ENCODE measurements at regions not wholly inside any gene's neighbourhood (a gene's known extent, or its start where the extent isn't known, plus 50 kb on each side); places are given as distances from the start of the nearest gene placed in this dataset.

DNA sequence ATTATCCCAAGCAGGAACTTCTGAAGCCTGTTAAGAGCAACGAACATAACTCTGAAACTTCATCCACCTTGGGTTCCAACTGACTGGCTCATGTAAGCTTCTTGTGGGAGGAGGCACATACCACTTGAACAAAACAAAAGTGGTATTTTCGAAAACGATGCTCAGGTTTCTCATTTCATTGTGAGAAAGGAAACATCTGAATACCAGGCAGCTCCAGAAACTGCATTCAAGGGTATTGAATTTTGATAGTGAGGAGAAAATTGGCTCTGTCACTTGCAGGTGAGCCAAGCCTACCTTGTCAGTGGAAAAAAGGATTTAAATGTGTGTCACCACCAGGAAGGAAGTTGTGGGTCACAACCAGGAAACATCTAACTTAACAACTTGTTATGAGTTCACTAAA, 218.1 kb upstream of the SATB1 start:
- Histone ChIP-seq H2BK12ac (ENCODE audit: insufficient read length, low read depth, low read length) (no peak overlapping the region), H3K56ac (ENCODE audit: insufficient read length, low read depth, low read length) (no peak overlapping the region), H3K14ac (ENCODE audit: insufficient read depth, low read length) (no peak overlapping the region), H3T11ph (ENCODE audit: low read length) (no peak overlapping the region), H4K20me1 (ENCODE audit: control insufficient read depth, insufficient read depth, insufficient read length) (no peaks in the 10 kb centered on the region), H3K4ac (ENCODE audit: low read depth, low read length) (no peak overlapping the region), H2BK15ac (ENCODE audit: low read depth, low read length) (no peak overlapping the region), H2BK20ac (ENCODE audit: low read depth, low read length, poor library complexity, severe bottlenecking) (no peak overlapping the region), H3K9ac (ENCODE audit: extremely low read depth, insufficient read length, low read length) (no peak overlapping the region), H3K79me2 (ENCODE audit: insufficient read depth, low read length) (no peaks in the 10 kb centered on the region), H3K4me2 (ENCODE audit: insufficient read depth, insufficient read length, low read length) (no peak overlapping the region), H2BK5ac (ENCODE audit: insufficient read length, low read length) (no peak overlapping the region), H4K5ac (ENCODE audit: insufficient read length, low read depth, low read length) (no peak overlapping the region), H2AK5ac (ENCODE audit: insufficient read length, low read length) (no peak overlapping the region), H3K18ac (ENCODE audit: insufficient read length, low read depth, low read length) (no peak overlapping the region), H3K27ac (ENCODE audit: insufficient read length, low read depth, low read length) (no peak overlapping the region), H3K27me3 (ENCODE audit: insufficient read depth, low read length) (no peaks in the 10 kb centered on the region), H4K91ac (ENCODE audit: insufficient read length, low read depth, low read length) (no peak overlapping the region), H3K79me1 (ENCODE audit: insufficient read depth, low read depth, low read length, poor library complexity, severe bottlenecking) (no peaks in the 10 kb centered on the region), H2AFZ (ENCODE audit: low read length) (no peak overlapping the region), H3K9me3 (ENCODE audit: control insufficient read depth, low read depth, low read length) (no peaks in the 10 kb centered on the region), H2BK120ac (ENCODE audit: low read depth, low read length, poor library complexity, severe bottlenecking) (no peak overlapping the region), H3K23me2 (ENCODE audit: insufficient read length, low read depth, low read length, poor library complexity, severe bottlenecking) (no peaks in the 10 kb centered on the region), H3K4me1 (ENCODE audit: insufficient read depth, low read length) (no peaks in the 10 kb centered on the region; the same call in 1 of the 2 replicates), H4K8ac (replicated peaks; ENCODE audit: insufficient read length, low read depth, low read length) (no peak overlapping the region), H3K23ac (ENCODE audit: insufficient read length, low read depth, low read length) (no peak overlapping the region)
- Mint-ChIP-seq H3K27ac (no peak overlapping the region), H3K27me3 (ENCODE audit: low read depth) (no peaks in the 10 kb centered on the region), H3K36me3 (ENCODE audit: insufficient read depth in 1 of 3, low read depth in 3 of 3) (no peaks in the 10 kb centered on the region), H3K9me3 (no peaks in the 10 kb centered on the region), H3K4me3 (no peak overlapping the region), H3K4me1 (no peaks in the 10 kb centered on the region)
- TF ChIP-seq, protein P1, sequence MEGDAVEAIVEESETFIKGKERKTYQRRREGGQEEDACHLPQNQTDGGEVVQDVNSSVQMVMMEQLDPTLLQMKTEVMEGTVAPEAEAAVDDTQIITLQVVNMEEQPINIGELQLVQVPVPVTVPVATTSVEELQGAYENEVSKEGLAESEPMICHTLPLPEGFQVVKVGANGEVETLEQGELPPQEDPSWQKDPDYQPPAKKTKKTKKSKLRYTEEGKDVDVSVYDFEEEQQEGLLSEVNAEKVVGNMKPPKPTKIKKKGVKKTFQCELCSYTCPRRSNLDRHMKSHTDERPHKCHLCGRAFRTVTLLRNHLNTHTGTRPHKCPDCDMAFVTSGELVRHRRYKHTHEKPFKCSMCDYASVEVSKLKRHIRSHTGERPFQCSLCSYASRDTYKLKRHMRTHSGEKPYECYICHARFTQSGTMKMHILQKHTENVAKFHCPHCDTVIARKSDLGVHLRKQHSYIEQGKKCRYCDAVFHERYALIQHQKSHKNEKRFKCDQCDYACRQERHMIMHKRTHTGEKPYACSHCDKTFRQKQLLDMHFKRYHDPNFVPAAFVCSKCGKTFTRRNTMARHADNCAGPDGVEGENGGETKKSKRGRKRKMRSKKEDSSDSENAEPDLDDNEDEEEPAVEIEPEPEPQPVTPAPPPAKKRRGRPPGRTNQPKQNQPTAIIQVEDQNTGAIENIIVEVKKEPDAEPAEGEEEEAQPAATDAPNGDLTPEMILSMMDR (conservative IDR thresholded peaks at IDR 0.05): no peak
- no peak for DNase-seq
- WGBS (ENCODE audit: extremely low coverage, insufficient read length, low lambda C conversion rate): no CpG with 5 or more reads among the region's 3 CpGs
